K562 (cell line): ENCODE measurements at regions not wholly inside any gene's neighbourhood (a gene's known extent, or its start where the extent isn't known, plus 50 kb on each side); places are given as distances from the start of the nearest gene placed in this dataset.

Source experiments
- ATAC-seq: fragments of 200-7000 bp; cut with Tn5 transposase; 3 replicates; pipeline ENCODE4 v1.9.1; 2020; ENCODE audit warnings: moderate library complexity
- BruUV-seq: library from RNA; stranded (reverse); fragments of 400-500 nt; replicated peaks from 2 replicates; lab custom pipeline; 2021; lab: Mats Ljungman, UMichigan
- CTCF ChIA-PET: fragments of 300-600 bp; formaldehyde crosslinking; extraction: SDS; loops from one replicate; lab custom pipeline; 2021; ENCODE audit warnings: low intra/inter-chr PET ratio; lab: Yijun Ruan, JAX
- POLR2A ChIA-PET: fragments of 300-600, 350-650 bp; sonication (Branson Sonifier 250); formaldehyde crosslinking; extraction: SDS; loops from one replicate; lab custom pipeline; 2021; ENCODE audit warnings: antibody characterized with exemption, inconsistent platforms; lab: Yijun Ruan, JAX
- DNase-seq, 4 experiments: peaks; one replicate each; pipeline versions ENCODE4 v3.0.0 to v3.0.0-alpha.2; 2011 to 2018; ENCODE audit warnings: low spot score in 3 of 4, mixed read lengths in 3 of 4; ENCODE audit errors: extremely low read depth in 1 of 4
- FAIRE-seq: peaks from 2 replicates; lab custom pipeline; 2011; peaks lifted over from hg19 to GRCh38; lab: Jason Lieb, UNC
- H2AFZ ChIP-seq: 2 replicates; pipeline ENCODE4 v1.6.0; 2011; ENCODE audit warnings: low read depth, low read length, control low read depth, inconsistent platforms
- H3K27ac ChIP-seq: fragments of 200-600 bp; 3 replicates; pipeline ENCODE4 v1.8.0; 2011; ENCODE audit warnings: low read depth, mild to moderate bottlenecking, control low read depth, inconsistent platforms, low read length, moderate library complexity, mixed read lengths; ENCODE audit errors: extremely low read depth
- H3K27me3 ChIP-seq, 2 experiments: fragments of 300-600 bp in 1 of 2; 2 replicates in 1 of 2; 3 replicates in 1 of 2; pipeline versions ENCODE4 v1.6.0 to v1.8.0; 2011; ENCODE audit warnings: inconsistent platforms in 2 of 2, low read length in 2 of 2, mild to moderate bottlenecking in 1 of 2, mixed read lengths in 1 of 2, moderate library complexity in 1 of 2; ENCODE audit not compliant: control insufficient read depth in 2 of 2, insufficient read depth in 2 of 2
- H3K36me3 ChIP-seq: fragments of 300-600 bp; 3 replicates; pipeline ENCODE4 v1.8.0; 2011; ENCODE audit warnings: mild to moderate bottlenecking, low read length, inconsistent platforms; ENCODE audit not compliant: control insufficient read depth, insufficient read depth
- H3K4me1 ChIP-seq, 2 experiments: fragments of 200-600 bp in 1 of 2; replicated peaks in 1 of 2; 2 replicates in 1 of 2; 3 replicates in 1 of 2; pipeline versions ENCODE4 v1.5.1 to v1.8.0; 2011; ENCODE audit warnings: inconsistent platforms in 2 of 2, low read length in 2 of 2, mild to moderate bottlenecking in 1 of 2, mixed read lengths in 1 of 2, moderate library complexity in 1 of 2; ENCODE audit not compliant: control insufficient read depth in 2 of 2, insufficient read depth in 2 of 2
- H3K4me2 ChIP-seq: 2 replicates; pipeline ENCODE4 v1.6.1; 2011; ENCODE audit warnings: low read length, control low read depth, inconsistent platforms, mixed read lengths; ENCODE audit not compliant: insufficient read depth
- H3K4me3 ChIP-seq: fragments of 200-600 bp; sonication (generic), shearing (Covaris generic); 2 replicates; pipeline ENCODE4 v1.5.1; 2016; ENCODE audit warnings: control low read depth, inconsistent platforms
- H3K79me2 ChIP-seq: fragments of 200-600 bp; 3 replicates; pipeline ENCODE4 v1.8.0; 2011; ENCODE audit warnings: low read length, inconsistent platforms; ENCODE audit not compliant: control insufficient read depth, insufficient read depth
- H3K9ac ChIP-seq, 2 experiments: 2 replicates each; pipeline versions ENCODE4 v1.6.0 to v1.6.1; 2011; ENCODE audit warnings: low read depth in 2 of 2, low read length in 2 of 2, control low read depth in 1 of 2, inconsistent platforms in 1 of 2, mild to moderate bottlenecking in 1 of 2, mixed read lengths in 1 of 2; ENCODE audit not compliant: insufficient read depth in 1 of 2
- H3K9me1 ChIP-seq: one replicate; pipeline ENCODE4 v1.6.0; 2011; ENCODE audit warnings: inconsistent platforms, mild to moderate bottlenecking, low read length, moderate library complexity; ENCODE audit not compliant: control insufficient read depth, insufficient read depth
- H3K9me3 ChIP-seq: replicated peaks from 2 replicates; pipeline ENCODE4 v1.5.1; 2011; ENCODE audit warnings: low read depth, low read length, inconsistent platforms; ENCODE audit not compliant: control insufficient read depth, insufficient read depth
- H4K20me1 ChIP-seq: replicated peaks from 2 replicates; pipeline ENCODE4 v1.6.1; 2011; ENCODE audit warnings: low read length, inconsistent platforms, mixed read lengths; ENCODE audit not compliant: control insufficient read depth, insufficient read depth
- HDGF ChIP-seq: fragments of 450-650 bp; IDR thresholded peaks from 2 replicates; pipeline ENCODE4 v1.6.1; 2016
- MAFK ChIP-seq: IDR thresholded peaks from 2 replicates; pipeline ENCODE4 v1.6.1; 2011; ENCODE audit warnings: low read length, improper control_type of control experiment
- MED1 ChIP-seq: sonication (generic); formaldehyde crosslinking; IDR thresholded peaks from 2 replicates; pipeline ENCODE4 v1.8.1; 2023; ENCODE audit warnings: missing genetic modification reagents, borderline replicate concordance
- MXI1 ChIP-seq: IDR thresholded peaks from 2 replicates; pipeline ENCODE4 v1.6.1; 2011; ENCODE audit warnings: low read depth, mild to moderate bottlenecking, improper control_type of control experiment, low read length
- RCOR1 ChIP-seq, 2 experiments: IDR thresholded peaks; 2 replicates each; pipeline ENCODE4 v1.6.1; 2012; ENCODE audit warnings: low read depth in 2 of 2, low read length in 2 of 2, borderline replicate concordance in 1 of 2, improper control_type of control experiment in 1 of 2
- WGBS: fragments of 100-300 bp; shearing (Covaris generic); methylation state at CpG from one replicate; pipeline ENCODE4 v1.1.6; 2016; ENCODE audit warnings: low coverage, mixed read lengths; ENCODE audit not compliant: insufficient coverage; ENCODE audit errors: missing lambda C conversion rate; 5-methylcytosine and 5-hydroxymethylcytosine counted together
- in situ Hi-C: fragments of 300-500 bp; cut with MboI; formaldehyde crosslinking; loops from 4 replicates; pipeline ENCODE4 v1.15.0; 2018; ENCODE audit warnings: inconsistent platforms, mixed read lengths
- intact Hi-C: fragments of 100-400 bp; cut with micrococcal nuclease; formaldehyde crosslinking; loops from 2 replicates; pipeline ENCODE4 v1.14.2; 2022
- TF ChIP-seq, protein P1 (sequence below): fragments of 450-650 bp; formaldehyde crosslinking; IDR thresholded peaks from 2 replicates; pipeline ENCODE4 v1.4.0; 2022; ENCODE audit warnings: missing genetic modification characterization

DNA sequence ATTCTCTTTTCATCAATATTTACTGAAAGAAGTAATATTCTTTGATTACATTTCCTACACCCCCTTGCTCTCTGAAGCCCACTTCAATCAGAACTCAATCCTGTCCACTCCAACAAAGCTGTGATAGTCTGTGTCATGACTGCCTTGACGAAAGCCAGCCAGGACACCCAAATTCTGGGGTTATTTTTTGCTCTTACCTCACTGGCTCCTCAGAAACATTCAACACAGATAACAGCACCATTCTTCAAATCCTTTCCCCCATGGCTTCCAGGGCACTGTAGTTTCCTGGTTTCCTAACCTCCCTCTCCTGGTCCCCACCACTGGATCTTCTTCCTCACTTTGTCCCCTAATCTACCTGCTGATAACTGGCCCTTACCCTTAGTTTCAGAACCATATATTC, 106.1 kb upstream of the FER start (continued):
- TF ChIP-seq RCOR1 (IDR thresholded peaks at IDR 0.05; ENCODE audit: borderline replicate concordance in 1 of 2, low read depth in 2 of 2, low read length in 2 of 2), result no peak

DNA sequence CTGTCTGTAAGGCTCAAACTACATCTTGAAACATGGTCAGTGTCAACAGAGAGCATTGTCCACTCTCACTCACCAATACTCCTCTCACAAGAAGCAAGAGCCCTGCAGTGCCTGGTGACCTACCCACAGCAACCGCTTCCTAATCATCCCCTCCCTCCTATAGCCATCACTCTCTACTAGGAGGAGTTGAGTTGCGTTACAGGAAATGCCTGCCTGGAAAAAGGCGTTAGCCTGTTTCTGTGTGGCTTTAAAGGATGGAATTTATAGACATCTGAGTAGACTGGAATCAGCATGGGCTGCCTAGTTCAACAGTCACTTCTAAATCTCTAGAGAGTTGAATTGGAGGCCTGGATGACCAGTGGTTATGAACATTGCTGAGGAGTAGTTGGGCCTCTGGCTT, 108.3 kb upstream of the FER start:
- CTCF ChIA-PET, result interaction anchor here (0.6 kb wide), 1 partner anchor 45 kb away, joined by 3 read pairs; no protein-coding TSS in a partner anchor
- TF ChIP-seq MXI1 (no peak), MAFK (no peak), MED1 (CRISPR knock-in tag) (no peak), HDGF (no peak)
- TF ChIP-seq, protein P1, sequence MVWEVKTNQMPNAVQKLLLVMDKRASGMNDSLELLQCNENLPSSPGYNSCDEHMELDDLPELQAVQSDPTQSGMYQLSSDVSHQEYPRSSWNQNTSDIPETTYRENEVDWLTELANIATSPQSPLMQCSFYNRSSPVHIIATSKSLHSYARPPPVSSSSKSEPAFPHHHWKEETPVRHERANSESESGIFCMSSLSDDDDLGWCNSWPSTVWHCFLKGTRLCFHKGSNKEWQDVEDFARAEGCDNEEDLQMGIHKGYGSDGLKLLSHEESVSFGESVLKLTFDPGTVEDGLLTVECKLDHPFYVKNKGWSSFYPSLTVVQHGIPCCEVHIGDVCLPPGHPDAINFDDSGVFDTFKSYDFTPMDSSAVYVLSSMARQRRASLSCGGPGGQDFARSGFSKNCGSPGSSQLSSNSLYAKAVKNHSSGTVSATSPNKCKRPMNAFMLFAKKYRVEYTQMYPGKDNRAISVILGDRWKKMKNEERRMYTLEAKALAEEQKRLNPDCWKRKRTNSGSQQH (CRISPR knock-in tag), result no peak
- FAIRE-seq (no peak), DNase-seq (no peak), ATAC-seq (no peak)
- H3K9ac ChIP-seq, result no peak overlapping the region
- in situ Hi-C loops (no loop called here), intact Hi-C loops (no loop called here)
- no peaks in the 10 kb centered on the region for H3K9me3 ChIP-seq
- H3K4me2 ChIP-seq, result no peak overlapping the region
- no peak overlapping the region for H3K4me3 ChIP-seq
- H3K9me1 ChIP-seq, result no peaks in the 10 kb centered on the region
- no peaks in the 10 kb centered on the region for H3K36me3 ChIP-seq
- no peaks in the 10 kb centered on the region; a peak in 1 of 5 replicates for H3K27me3 ChIP-seq
- POLR2A ChIA-PET, result no interaction called here
- WGBS, result 6% methylated on average over 3 of the region's 3 CpGs
- H2AFZ ChIP-seq, result no peak overlapping the region
- H4K20me1 ChIP-seq, result no peaks in the 10 kb centered on the region
- peaks cover 0 to 6% of the 10 kb centered on the region in 2 experiments; a peak in 1 of 5 replicates for H3K4me1 ChIP-seq
- H3K27ac ChIP-seq, result no peak overlapping the region
- no peaks in the 10 kb centered on the region for H3K79me2 ChIP-seq
- BruUV-seq, result no TSS peak
